ENCODE measurements at regions not wholly inside any gene's neighbourhood (a gene's known extent, or its start where the extent isn't known, plus 50 kb on each side); places are given as distances from the start of the nearest gene placed in this dataset.

- no peaks in the 10 kb centered on the region for H3K9me3 ChIP-seq (ENCODE audit: control insufficient read depth in 1 of 2, low read length in 2 of 2)
- H3K36me3 ChIP-seq (ENCODE audit: insufficient read depth, low read length), result no peaks in the 10 kb centered on the region
- intact Hi-C loops (cut with micrococcal nuclease), result no loop called here
- no peak for DNase-seq
- H3K27ac ChIP-seq (ENCODE audit: low read depth, low read length), result no peak overlapping the region
- H3K27ac Mint-ChIP-seq, result no peak overlapping the region
- H3K4me3 ChIP-seq (ENCODE audit: low read length in 2 of 2), result no peak overlapping the region
- peaks cover 0 to 4% (median 0%) of the 10 kb centered on the region in 8 donors for H3K9me3 Mint-ChIP-seq
- no peaks in the 10 kb centered on the region for H3K4me1 Mint-ChIP-seq
- ChIA-PET CTCF (ENCODE audit: partially characterized antibody) (interaction anchor here (0.8 kb wide), 1 partner anchor 18 kb away, joined by 3 read pairs; no protein-coding TSS in a partner anchor), POLR2A (ENCODE audit: partially characterized antibody) (no interaction called here)
- H3K27me3 Mint-ChIP-seq, result peaks cover 0 to 1% of the 10 kb centered on the region in 2 donors
- no peaks in the 10 kb centered on the region for H3K4me1 ChIP-seq (ENCODE audit: insufficient read depth, low read length)
- no peak overlapping the region for H3K4me3 Mint-ChIP-seq
- H3K36me3 Mint-ChIP-seq, result no peaks in the 10 kb centered on the region
- no peaks in the 10 kb centered on the region for H3K27me3 ChIP-seq (ENCODE audit: insufficient read depth, low read length)
Observed at GRCh38 chr15:96126859-96127258, 203.6 kb upstream of the NR2F2 start.

GRCh38 chr15:96130734-96131133 is 199.8 kb upstream of the NR2F2 start:
- no peak overlapping the region for H3K4me3 Mint-ChIP-seq
- CTCF ChIA-PET (ENCODE audit: partially characterized antibody), result no interaction called here
- no peak overlapping the region for H3K4me3 ChIP-seq (ENCODE audit: low read length in 2 of 2)
- no peaks in the 10 kb centered on the region for H3K4me1 ChIP-seq (ENCODE audit: insufficient read depth, low read length)
- no peaks in the 10 kb centered on the region for H3K36me3 Mint-ChIP-seq
- no peaks in the 10 kb centered on the region for H3K36me3 ChIP-seq (ENCODE audit: insufficient read depth, low read length)
- H3K4me1 Mint-ChIP-seq, result no peaks in the 10 kb centered on the region
- H3K9me3 ChIP-seq (ENCODE audit: control insufficient read depth in 1 of 2, low read length in 2 of 2), result no peaks in the 10 kb centered on the region
- H3K9me3 Mint-ChIP-seq, result peaks cover 0 to 4% (median 1%) of the 10 kb centered on the region in 8 donors
- POLR2A ChIA-PET (ENCODE audit: partially characterized antibody), result no interaction called here
- peaks cover 0 to 1% of the 10 kb centered on the region in 2 donors for H3K27me3 Mint-ChIP-seq
- H3K27ac Mint-ChIP-seq, result no peak overlapping the region
- no peak overlapping the region for H3K27ac ChIP-seq (ENCODE audit: low read depth, low read length)
- DNase-seq, result no peak
- intact Hi-C loops (cut with micrococcal nuclease), result no loop called here
- H3K27me3 ChIP-seq (ENCODE audit: insufficient read depth, low read length), result no peaks in the 10 kb centered on the region

- H3K4me3 Mint-ChIP-seq, result no peak overlapping the region
- H3K27me3 ChIP-seq (ENCODE audit: insufficient read depth, low read length), result no peaks in the 10 kb centered on the region
- no peak overlapping the region for H3K4me3 ChIP-seq (ENCODE audit: low read length in 2 of 2)
- H3K27ac ChIP-seq (ENCODE audit: low read depth, low read length), result no peak overlapping the region
- ChIA-PET CTCF (ENCODE audit: partially characterized antibody) (no interaction called here), POLR2A (ENCODE audit: partially characterized antibody) (no interaction called here)
- no peaks in the 10 kb centered on the region for H3K36me3 Mint-ChIP-seq
- no peaks in the 10 kb centered on the region for H3K9me3 ChIP-seq (ENCODE audit: control insufficient read depth in 1 of 2, low read length in 2 of 2)
- no peaks in the 10 kb centered on the region for H3K36me3 ChIP-seq (ENCODE audit: insufficient read depth, low read length)
- H3K4me1 Mint-ChIP-seq, result no peaks in the 10 kb centered on the region
- H3K4me1 ChIP-seq (ENCODE audit: insufficient read depth, low read length), result no peaks in the 10 kb centered on the region
- H3K9me3 Mint-ChIP-seq, result peaks cover 0 to 3% (median 2%) of the 10 kb centered on the region in 8 donors
- no peak overlapping the region for H3K27ac Mint-ChIP-seq
- no peak for DNase-seq
- intact Hi-C loops (cut with micrococcal nuclease), result no loop called here
- H3K27me3 Mint-ChIP-seq, result peaks cover 0 to under 1% of the 10 kb centered on the region in 2 donors
Observed at GRCh38 chr15:96132126-96132525, 198.4 kb upstream of the NR2F2 start.

- Mint-ChIP-seq H3K27me3 (no peaks in the 10 kb centered on the region), H3K36me3 (no peaks in the 10 kb centered on the region), H3K4me3 (no peak overlapping the region), H3K27ac (no peak overlapping the region), H3K4me1 (no peaks in the 10 kb centered on the region), H3K9me3 (peaks cover 3 to 7% (median 4%) of the 10 kb centered on the region in 8 donors)
- no peaks in the 10 kb centered on the region for H3K36me3 ChIP-seq (ENCODE audit: insufficient read depth, low read length)
- ChIA-PET CTCF (ENCODE audit: partially characterized antibody) (no interaction called here), POLR2A (ENCODE audit: partially characterized antibody) (no interaction called here)
- no peaks in the 10 kb centered on the region for H3K4me1 ChIP-seq (ENCODE audit: insufficient read depth, low read length)
- H3K4me3 ChIP-seq (ENCODE audit: low read length in 2 of 2), result no peak overlapping the region
- no peak for DNase-seq
- no peak overlapping the region for H3K27ac ChIP-seq (ENCODE audit: low read depth, low read length)
- H3K9me3 ChIP-seq (ENCODE audit: control insufficient read depth in 1 of 2, low read length in 2 of 2), result no peaks in the 10 kb centered on the region
- intact Hi-C loops (cut with micrococcal nuclease), result no loop called here
- no peaks in the 10 kb centered on the region for H3K27me3 ChIP-seq (ENCODE audit: insufficient read depth, low read length)
Observed at GRCh38 chr15:96135166-96136093, 195.1 kb upstream of the NR2F2 start.

- intact Hi-C loops (cut with micrococcal nuclease), result no loop called here
- H3K27ac Mint-ChIP-seq, result no peak overlapping the region
- Histone ChIP-seq H3K9me3 (ENCODE audit: control insufficient read depth in 1 of 2, low read length in 2 of 2) (no peaks in the 10 kb centered on the region), H3K27ac (ENCODE audit: low read depth, low read length) (no peak overlapping the region), H3K27me3 (ENCODE audit: insufficient read depth, low read length) (no peaks in the 10 kb centered on the region), H3K36me3 (ENCODE audit: insufficient read depth, low read length) (no peaks in the 10 kb centered on the region), H3K4me1 (ENCODE audit: insufficient read depth, low read length) (no peaks in the 10 kb centered on the region), H3K4me3 (ENCODE audit: low read length in 2 of 2) (no peak overlapping the region)
- CTCF ChIA-PET (ENCODE audit: partially characterized antibody), result no interaction called here
- no peaks in the 10 kb centered on the region for H3K36me3 Mint-ChIP-seq
- no peaks in the 10 kb centered on the region for H3K4me1 Mint-ChIP-seq
- POLR2A ChIA-PET (ENCODE audit: partially characterized antibody), result no interaction called here
- DNase-seq, result no peak
- H3K9me3 Mint-ChIP-seq, result peaks cover 0 to 11% (median 4%) of the 10 kb centered on the region in 8 donors
- H3K27me3 Mint-ChIP-seq, result no peaks in the 10 kb centered on the region
- no peak overlapping the region for H3K4me3 Mint-ChIP-seq
Observed at GRCh38 chr15:96138985-96139384, 191.5 kb upstream of the NR2F2 start.

- ChIA-PET CTCF (ENCODE audit: partially characterized antibody) (no interaction called here), POLR2A (ENCODE audit: partially characterized antibody) (no interaction called here)
- H3K27ac Mint-ChIP-seq, result no peak overlapping the region
- peaks cover 0 to 6% (median 2%) of the 10 kb centered on the region in 8 donors for H3K9me3 Mint-ChIP-seq
- Histone ChIP-seq H3K4me1 (ENCODE audit: insufficient read depth, low read length) (no peaks in the 10 kb centered on the region), H3K9me3 (ENCODE audit: control insufficient read depth in 1 of 2, low read length in 2 of 2) (no peaks in the 10 kb centered on the region), H3K36me3 (ENCODE audit: insufficient read depth, low read length) (no peaks in the 10 kb centered on the region), H3K27me3 (ENCODE audit: insufficient read depth, low read length) (no peaks in the 10 kb centered on the region), H3K4me3 (ENCODE audit: low read length in 2 of 2) (no peak overlapping the region), H3K27ac (ENCODE audit: low read depth, low read length) (no peak overlapping the region)
- H3K36me3 Mint-ChIP-seq, result no peaks in the 10 kb centered on the region
- no peaks in the 10 kb centered on the region for H3K27me3 Mint-ChIP-seq
- H3K4me3 Mint-ChIP-seq, result no peak overlapping the region
- peaks cover 0 to 1% (median 0%) of the 10 kb centered on the region in 4 donors for H3K4me1 Mint-ChIP-seq
- intact Hi-C loops (cut with micrococcal nuclease), result no loop called here
- no peak for DNase-seq
Observed at GRCh38 chr15:96142498-96142897, 188.0 kb upstream of the NR2F2 start.

GRCh38 chr15:96144734-96145133 is 185.8 kb upstream of the NR2F2 start:
- Histone ChIP-seq H3K27me3 (ENCODE audit: insufficient read depth, low read length) (no peaks in the 10 kb centered on the region), H3K4me1 (ENCODE audit: insufficient read depth, low read length) (no peaks in the 10 kb centered on the region), H3K36me3 (ENCODE audit: insufficient read depth, low read length) (no peaks in the 10 kb centered on the region), H3K9me3 (ENCODE audit: control insufficient read depth in 1 of 2, low read length in 2 of 2) (no peaks in the 10 kb centered on the region), H3K27ac (ENCODE audit: low read depth, low read length) (no peak overlapping the region), H3K4me3 (ENCODE audit: low read length in 2 of 2) (no peak overlapping the region)
- H3K4me1 Mint-ChIP-seq, result peaks cover 0 to 1% (median 0%) of the 10 kb centered on the region in 4 donors
- DNase-seq, result no peak
- intact Hi-C loops (cut with micrococcal nuclease), result no loop called here
- H3K9me3 Mint-ChIP-seq, result peaks cover 0 to 4% (median 0%) of the 10 kb centered on the region in 8 donors
- CTCF ChIA-PET (ENCODE audit: partially characterized antibody), result no interaction called here
- POLR2A ChIA-PET (ENCODE audit: partially characterized antibody), result no interaction called here
- H3K36me3 Mint-ChIP-seq, result no peaks in the 10 kb centered on the region
- no peak overlapping the region for H3K4me3 Mint-ChIP-seq
- H3K27me3 Mint-ChIP-seq, result peaks cover under 1 to 3% of the 10 kb centered on the region in 2 donors
- no peak overlapping the region for H3K27ac Mint-ChIP-seq

All from CD4-positive, alpha-beta memory T cell (primary cell).